22Rv1 (cell line): ENCODE measurements at regions not wholly inside any gene's neighbourhood (a gene's known extent, or its start where the extent isn't known, plus 50 kb on each side); places are given as distances from the start of the nearest gene placed in this dataset.

Experiments used
- CTCF ChIP-seq: fragments of 450-650 bp; IDR thresholded peaks from 2 replicates; pipeline ENCODE4 v1.5.1; 2017; ENCODE audit warnings: mild to moderate bottlenecking
- ZFX ChIP-seq: fragments of 450-650 bp; IDR thresholded peaks from 2 replicates; pipeline ENCODE4 v1.6.1; 2017; ENCODE audit warnings: antibody characterized with exemption, borderline replicate concordance

GRCh38 chr13:40371531-40372125 is 294.8 kb downstream of the FOXO1 start:
- TF ChIP-seq CTCF = no peak
- no peak for TF ChIP-seq ZFX
